ENCODE measurements at regions not wholly inside any gene's neighbourhood (a gene's known extent, or its start where the extent isn't known, plus 50 kb on each side); places are given as distances from the start of the nearest gene placed in this dataset.

DNA sequence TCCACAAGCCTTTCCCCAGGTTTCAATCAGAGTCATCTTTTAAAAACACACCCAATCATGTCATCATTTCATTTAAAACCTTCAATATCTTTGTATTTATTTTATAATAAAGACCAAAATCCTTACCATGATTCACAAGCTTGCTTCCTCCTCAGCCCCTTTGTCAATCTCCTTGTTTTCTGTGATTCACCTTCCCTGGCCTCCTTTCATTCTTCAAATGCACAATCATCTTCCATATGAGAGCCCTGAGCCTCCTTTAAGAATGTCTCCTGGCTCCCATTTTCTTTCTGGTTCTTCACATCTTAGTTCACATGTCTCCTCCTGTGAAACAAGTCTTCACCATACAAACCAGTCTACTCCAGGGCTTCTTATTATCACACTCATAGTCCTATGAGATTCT is 904.0 kb downstream of the SORCS3 start:
- no peak for DNase-seq (ENCODE audit: low spot score)

DNA sequence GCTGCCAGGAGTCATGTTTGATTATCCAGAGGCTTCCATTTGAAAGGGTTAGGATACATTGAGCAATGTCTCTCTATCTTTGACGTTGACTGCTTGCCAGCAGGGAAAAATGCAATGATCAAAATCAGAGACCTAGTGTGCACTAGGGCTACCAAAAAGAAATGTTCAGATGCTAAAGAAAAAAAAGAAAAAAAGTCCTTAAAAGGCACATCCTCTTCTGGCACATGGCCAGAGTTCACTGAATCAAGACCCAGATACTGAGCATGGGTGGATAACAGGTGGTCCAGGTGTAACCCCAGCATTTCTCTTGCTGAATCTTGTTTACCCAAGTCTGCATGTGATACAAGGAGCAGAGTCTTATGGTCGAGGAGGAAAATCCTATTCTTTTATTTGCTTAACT is 899.3 kb downstream of the SORCS3 start:
- DNase-seq (ENCODE audit: low spot score) = no peak

DNA sequence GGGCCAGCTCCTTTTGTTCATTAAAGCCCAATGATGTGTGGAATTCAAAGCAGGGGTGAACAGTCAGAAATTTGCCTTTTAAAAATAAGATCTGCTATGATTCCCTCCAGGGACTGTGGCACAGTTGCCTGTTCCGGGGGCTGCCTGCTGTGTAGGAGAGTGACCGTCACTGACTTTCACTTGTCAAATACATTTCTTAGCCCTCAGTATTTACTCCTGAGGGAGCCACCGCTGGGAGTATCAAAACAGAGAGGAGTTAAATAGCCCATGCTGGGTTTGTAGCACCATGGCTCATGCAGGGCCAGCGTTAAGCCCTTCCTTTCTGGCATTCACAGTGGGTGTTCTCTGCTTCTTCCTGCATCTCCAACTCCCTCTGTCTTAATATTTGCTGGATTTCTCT is 897.8 kb downstream of the SORCS3 start:
- no peak for DNase-seq (ENCODE audit: low spot score)

DNA sequence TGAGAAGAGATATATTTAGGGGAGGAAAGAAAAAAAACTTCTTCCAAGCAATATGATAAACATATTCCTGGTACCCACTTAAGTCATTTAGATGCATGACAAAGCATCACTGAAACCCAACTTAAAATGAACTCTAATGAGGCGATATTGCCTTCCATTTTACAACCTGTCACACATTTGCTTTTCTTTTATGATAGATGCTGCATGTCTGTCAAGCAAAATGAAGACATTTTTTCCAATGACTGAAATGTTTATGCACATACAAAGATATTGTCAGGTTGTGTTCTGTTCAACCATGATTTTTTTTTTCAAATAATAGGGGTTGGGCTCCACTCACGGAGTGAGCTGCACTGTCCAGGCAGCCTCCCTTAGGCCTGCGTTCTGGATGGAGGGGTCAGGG is 894.4 kb downstream of the SORCS3 start:
- no peak for DNase-seq (ENCODE audit: low spot score)

DNA sequence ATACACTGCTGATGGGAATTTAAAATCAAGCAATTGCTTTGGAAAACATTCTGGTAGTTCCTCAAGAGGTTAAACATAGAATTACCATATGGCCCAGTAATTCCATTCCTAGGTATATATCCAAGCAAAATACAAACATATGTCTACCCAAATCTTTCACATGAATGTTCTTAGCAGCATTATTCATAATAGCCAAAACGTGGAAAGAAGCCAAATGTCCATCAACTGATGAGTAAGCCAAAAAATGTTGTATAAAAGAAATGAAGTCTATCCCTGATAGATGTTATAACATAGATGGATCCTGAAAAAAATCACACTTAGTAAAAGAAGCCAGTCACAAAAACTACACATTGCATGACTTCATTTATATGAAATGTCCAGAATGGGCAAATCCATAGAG is 893.0 kb downstream of the SORCS3 start:
- DNase-seq (ENCODE audit: low spot score) = no peak

DNA sequence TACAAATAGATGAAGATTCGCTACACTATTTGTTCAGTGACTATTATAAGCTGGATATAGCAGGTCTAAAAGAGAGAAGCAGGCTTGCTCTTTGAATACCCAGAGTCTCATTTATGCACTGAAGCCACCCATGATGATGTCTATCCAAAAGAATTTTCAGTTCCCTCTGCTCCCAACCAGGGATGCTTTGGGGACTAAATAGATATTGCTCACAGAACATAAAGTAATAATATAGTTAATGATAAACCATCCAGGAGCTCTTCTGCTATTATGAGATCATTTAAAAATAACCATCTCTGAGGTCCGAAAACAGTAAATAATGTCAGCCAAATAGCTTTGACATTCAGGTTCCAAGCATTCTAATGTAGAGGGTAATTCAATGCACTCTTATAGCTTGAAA is 875.4 kb downstream of the SORCS3 start:
- DNase-seq (ENCODE audit: low spot score) = no peak

DNA sequence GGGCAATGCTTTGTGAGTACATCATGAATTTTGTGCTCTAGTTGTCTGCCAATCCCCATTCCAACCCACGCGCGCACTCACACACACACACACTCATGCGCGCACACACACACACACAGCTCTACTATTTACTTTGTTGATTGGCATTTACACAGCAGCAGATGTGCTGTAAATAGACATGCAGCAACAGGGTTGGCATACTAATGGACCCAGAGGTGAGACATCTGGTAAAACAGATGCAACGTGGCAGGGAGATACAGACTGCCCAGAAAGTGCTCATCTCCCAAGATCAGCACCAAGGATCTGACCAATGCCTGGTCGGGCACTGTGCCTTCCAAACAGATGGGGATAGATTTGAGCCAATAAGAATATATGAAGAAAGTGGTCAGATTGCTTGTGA is 873.0 kb downstream of the SORCS3 start:
- no peak for DNase-seq (ENCODE audit: low spot score)

DNA sequence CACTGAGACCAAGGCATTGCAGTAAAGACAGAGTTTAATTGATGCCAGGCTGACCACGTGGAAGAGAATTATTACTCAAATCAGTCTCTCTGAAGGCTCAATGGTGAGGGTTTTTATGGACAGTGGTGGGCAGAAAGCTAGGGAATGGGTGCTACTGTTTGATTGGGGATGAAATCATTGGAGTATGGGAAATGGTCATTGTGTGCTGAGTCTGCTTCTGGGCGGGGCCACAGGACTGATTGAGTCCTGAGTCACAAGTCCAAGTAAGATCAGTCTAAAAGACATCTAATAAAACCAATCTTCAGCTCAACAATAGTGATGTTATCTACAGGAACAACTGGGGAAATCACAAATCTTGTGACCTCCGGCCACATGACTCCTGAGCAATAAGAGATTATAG is 868.4 kb downstream of the SORCS3 start:
- no peak for DNase-seq (ENCODE audit: low spot score)

DNA sequence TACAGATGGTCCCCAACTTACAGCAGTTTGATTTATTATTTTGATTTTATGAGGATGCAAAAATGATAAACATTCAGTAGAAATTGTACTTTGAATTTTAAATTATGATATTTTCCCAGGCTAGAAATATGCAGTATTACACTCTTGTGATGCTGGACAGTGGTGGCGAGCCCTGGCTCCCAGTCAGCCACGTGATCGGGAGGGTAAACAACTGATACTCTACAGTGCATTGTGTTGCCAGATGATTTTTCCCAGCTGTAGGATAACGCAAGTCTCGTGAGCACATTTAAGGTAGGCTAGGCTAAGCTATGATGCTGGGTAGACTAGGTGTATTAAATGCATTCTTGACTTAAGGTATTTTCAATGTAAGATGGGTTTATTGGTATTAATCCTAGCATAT is 865.2 kb downstream of the SORCS3 start:
- no peak for DNase-seq (ENCODE audit: low spot score)

DNA sequence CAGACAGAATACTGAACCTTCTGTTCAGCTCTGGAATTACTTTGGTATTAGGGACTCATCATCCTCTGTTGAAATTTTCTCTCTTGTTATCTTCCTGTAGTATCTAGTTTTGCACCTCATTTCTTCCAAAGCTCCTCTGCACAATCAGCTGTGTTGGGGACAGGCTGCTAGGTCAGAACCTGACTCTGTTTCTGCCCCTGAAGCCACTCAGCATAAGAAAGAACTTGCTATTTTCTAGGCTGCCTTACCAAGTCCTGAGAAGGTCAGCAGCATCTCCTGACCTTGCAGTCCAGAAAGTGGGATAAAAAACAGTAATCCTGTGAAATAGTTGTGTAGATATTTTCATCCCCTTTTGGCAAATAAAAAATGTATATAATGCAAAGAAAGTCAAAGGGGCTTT is 862.6 kb downstream of the SORCS3 start:
- DNase-seq (ENCODE audit: low spot score) = no peak

DNA sequence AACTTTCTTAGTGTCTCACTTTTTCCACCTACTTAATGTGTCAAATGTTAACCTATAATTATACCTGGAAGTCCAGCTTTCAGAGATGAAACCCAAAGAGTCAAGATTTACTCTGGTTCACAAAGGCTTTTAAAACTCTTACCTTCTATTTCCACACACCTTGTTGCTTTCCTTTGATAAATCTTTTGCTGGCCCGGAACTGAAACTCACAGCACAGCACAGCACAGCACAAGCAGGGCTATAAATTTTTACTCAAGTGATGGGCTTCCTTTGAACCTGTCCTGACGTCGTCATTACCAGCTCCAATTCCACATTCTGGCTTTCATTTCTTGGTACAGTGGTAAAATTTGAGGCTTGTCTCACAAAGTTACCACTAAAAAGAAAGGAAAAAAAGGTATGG is 861.0 kb downstream of the SORCS3 start:
- no peak for DNase-seq (ENCODE audit: low spot score)

DNA sequence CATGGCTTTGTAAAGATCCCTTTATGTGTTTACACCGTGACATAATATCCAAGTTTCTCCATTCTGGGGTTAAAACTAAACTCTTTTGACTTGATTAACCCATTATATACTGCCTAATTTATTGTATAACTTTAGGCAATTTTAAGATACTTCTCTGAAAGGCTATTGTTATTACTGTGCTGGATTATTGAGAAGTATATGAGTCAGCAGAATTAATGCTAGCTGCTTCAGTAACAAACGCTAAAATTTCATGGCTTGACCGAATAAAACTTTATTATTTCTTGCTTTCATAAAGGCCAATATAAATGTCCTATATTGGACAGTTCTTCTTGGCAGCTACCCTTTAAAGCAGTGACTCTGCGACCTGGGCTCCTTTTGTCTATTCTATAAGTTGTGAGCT is 853.9 kb downstream of the SORCS3 start:
- DNase-seq (ENCODE audit: low spot score) = no peak

DNA sequence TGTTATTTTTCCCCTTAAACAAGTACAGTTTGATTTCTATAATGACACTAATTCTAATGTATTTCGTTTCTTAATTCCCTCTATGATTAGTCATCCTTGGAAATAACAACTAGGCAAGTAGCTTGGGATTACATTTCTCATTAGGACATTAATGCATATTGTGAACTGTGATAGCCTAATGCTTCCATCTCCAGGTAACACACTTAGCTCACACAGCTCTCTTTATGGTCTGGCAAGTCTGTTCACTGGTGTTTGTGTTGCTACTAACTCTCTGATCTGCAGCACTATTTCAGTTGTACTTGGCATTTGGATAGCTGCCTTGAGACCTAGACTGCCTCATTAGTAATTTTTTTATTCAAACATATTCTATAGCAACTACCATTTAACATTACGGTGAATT is 853.2 kb downstream of the SORCS3 start:
- DNase-seq (ENCODE audit: low spot score) = no peak

DNA sequence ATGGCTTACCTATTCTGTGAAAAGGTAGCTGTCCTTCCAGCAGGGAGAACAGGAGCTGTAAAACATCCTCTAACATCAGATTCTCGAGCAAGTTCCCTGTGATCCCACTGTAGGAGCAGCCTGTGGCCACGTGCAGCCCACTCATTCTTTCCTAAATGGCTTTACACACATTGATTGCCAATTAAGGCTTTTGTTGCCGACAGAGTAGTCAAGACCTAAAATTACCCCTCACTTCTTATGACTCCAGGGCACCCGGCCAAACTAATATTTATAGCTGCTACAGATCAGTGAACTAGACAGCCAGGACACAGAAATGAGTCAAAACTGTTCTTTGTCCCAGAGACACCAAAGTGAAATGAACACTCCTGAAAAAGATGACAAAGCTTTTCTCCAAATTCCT is 832.1 kb downstream of the SORCS3 start:
- no peak for DNase-seq (ENCODE audit: low spot score)

DNA sequence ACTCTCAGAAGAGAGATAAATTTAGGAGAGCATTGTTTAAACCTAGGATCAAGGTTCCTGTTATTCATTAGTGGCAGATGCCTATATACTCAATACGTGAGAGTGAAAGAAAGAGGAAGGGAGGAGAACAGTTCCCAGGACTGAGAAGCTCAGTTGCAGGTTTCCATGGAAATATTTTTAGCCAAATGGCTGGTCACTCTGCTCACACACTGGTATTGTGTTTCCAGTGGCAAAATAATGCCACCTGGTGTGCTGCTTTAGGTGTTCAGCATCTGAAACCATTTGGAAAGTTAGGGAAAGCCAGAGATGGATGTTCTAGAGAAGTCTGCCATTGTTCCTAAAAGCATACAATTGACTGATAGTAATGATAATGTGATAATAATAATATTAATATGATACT is 827.7 kb downstream of the SORCS3 start:
- DNase-seq (ENCODE audit: low spot score) = no peak

DNA sequence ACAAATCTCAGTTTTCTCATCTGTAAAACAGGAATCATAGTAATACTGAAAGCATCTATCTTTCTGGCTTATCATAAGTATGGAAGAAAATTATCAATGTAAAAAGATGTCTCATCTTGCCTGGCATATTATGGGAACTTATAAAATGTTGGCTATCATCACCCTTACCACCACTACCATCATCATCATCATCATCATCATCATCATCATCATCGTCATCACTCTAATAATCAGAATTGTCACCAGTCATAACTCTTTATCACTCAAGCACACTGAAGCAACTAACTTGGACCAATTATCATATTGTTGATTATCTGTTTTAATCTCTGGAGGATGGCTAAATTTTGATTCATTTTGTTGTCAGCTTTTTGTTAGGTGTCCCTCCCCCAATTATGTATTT is 825.4 kb downstream of the SORCS3 start:
- DNase-seq (ENCODE audit: low spot score) = no peak

DNA sequence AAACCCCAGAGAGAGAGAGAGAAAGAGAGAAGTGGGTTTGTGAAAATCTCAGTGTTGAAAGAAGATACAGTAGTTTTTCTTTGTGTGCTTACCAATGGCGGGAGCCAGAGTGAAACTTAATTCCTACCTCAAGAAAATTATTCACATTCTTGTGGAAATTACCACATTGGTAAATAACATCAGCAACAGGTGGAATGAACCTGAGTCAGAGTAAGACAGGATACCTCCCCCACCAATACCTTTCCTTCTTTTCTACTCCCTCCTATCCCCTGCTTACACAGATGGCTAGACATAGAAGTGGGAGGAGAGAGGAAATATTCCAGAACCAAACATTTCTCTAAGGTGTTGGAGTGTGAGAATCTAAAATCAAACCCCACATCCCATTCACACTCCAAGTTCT is 793.9 kb downstream of the SORCS3 start:
- no peak for DNase-seq (ENCODE audit: low spot score)

DNA sequence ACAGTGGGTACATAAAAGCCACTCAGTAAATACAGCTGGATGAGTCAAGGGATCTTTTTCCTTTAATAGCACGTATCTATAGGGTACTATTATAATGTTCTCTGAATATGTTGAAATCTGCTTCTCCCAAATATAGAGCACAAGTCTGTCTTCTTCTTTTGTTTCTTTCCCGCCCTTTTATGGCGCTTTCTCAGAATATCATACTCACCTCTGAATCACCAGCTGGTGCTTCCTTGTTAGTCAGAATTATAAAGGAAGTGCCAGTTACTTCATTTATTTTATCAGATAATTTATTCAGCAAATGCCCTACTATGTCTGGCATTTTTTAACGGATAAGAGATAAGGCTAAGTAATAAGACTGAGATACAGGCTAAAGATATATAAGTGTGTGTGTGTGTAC is 772.9 kb downstream of the SORCS3 start:
- DNase-seq (ENCODE audit: low spot score) = no peak

DNA sequence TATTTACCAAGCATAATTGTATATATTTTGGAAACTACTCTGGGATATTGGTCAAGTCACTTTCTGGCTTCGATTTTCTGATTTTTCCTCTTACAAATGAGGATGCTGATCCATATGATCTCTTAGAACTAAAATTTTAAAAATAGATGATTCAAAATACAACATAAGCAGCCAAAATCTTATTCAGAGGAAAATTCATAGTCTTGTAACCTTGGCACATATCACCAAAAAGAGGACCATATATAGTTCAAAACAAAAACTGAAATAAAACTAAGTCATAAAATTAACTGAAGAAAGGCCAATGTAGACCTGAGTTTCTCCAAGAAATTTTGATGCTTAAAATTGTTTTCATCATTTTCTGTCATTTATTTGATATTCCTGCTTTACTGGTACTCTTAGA is 768.3 kb downstream of the SORCS3 start:
- DNase-seq (ENCODE audit: low spot score) = no peak

DNA sequence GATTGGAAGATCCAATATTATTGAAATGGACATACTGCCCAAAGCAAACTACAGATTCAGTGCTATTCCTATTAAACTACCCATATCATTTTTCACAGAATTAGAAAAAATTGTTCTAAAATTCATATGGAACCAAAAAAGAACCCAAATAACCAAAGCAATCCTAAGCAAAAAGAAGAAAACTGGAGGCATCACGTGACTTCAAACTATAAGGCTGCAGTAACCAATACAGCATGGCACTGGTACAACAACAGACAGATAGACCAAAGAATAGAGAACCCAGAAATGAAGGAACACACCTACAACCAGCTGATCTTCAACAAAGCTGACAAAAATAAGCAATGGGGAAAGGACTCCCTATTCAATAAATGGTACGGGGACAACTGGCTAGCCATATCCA is 765.4 kb downstream of the SORCS3 start:
- DNase-seq (ENCODE audit: low spot score) = no peak

DNA sequence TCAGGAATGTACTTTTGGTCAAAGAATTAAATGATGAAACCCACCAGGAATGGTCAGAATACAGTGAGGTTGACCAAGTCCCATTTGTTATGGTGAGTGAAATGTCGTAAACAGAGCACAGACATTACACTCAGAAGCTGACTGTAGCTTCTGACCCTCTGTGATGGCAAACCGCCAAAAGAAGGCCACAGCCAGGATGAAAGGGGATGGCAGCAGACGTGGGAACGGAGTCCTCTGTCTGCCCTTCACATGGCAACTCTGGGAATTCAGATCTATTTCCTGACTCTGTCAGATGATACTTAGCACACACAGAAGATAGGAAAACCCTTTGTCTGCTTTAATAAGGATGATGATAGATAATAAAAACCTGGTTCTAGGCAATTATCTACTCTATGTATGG is 757.1 kb downstream of the SORCS3 start:
- DNase-seq (ENCODE audit: low spot score) = no peak

DNA sequence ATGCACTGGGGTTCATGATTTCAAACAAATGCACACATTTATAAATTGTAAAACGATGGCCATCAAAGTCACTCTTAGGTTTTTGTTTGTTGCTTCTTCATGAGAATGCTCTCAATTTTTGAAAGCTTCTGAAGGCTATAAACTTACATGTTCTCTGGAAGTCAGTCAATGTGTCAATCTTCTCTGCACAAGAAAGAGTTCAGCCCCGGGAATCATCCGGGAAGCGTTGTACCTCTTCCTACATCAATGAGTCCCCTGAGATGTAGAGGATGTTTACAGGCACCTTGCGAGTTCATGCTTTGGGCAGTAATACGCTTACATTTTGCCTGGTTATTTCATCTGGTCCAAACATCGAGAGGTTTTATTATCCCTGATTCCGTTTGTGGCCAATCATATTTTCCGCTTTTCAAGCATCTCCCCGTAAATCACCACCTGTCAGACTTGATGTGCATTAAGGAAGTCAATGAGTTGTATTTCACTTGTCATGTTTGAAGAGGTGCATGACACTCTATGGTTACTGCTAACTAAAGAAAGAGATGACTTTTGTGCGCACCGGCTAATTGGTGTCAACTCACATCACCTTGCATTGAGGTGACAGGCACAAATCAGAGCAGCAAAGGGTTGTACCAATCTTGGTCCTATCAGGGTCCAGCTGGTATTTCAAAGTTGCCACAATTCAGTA is 750.7 kb downstream of the SORCS3 start:
- no peak for DNase-seq (ENCODE audit: low spot score)

DNA sequence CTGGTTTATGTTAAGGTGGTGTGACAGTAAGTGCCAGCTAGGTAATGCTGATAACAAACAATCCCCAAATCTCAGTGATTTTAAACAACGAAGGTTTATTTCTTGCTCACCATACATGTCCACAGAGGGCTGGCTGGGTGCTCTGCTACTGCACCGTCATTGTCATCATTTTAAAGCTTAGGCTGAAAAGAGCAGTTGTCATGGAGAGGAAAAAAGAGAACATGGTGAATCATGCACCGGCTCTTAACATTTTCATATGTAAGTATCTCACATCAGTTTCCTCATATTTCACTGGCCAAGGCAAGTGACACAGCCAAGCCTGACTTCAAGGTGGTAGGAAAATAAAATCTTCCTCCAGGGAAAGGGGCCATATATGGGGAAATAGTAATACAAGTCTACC is 746.9 kb downstream of the SORCS3 start:
- DNase-seq (ENCODE audit: low spot score) = no peak

DNA sequence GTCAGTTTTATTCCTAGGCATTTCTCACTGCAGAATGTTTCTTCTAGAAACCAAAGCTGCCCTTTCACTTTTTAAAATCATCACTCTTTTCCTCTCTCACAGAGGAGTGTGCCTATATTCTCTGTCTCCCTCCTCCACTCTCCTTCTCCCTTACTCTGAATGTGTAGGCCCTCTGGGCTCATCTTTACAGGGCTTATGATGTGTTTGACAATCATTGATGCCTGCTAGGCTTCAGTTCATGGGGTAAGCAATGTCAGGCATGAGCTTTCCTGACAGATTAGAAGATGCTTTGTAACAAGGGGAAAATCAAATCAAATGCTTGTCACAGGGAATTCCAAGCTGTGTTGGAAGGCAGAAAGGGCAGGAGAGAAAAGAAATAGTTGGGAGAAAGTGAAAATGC is 742.9 kb downstream of the SORCS3 start:
- no peak for DNase-seq (ENCODE audit: low spot score)

DNA sequence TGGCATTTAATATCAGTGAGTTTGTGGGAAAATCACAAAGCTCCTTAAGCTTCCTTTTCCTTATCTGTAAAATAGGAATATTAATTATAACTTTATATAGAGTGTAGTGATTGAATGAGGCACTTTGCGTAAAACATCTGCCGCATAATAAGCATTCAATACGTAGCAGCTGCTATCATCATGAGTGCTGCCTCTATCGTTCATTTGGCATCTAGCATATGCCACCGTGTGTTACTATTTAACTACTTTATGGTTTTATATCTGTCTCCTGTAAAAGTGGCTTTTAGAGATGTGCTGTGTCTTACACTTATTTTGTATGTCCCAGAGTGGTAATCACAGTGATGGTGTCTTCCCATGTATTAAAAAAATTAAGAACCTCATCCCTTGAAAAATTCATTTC is 729.6 kb downstream of the SORCS3 start:
- DNase-seq (ENCODE audit: low spot score) = no peak

Measured in AG20443 (cell line).